ENCODE measurements at regions not wholly inside any gene's neighbourhood (a gene's known extent, or its start where the extent isn't known, plus 50 kb on each side); places are given as distances from the start of the nearest gene placed in this dataset.

GRCh38 chr20:39144757-39145156 lies 182.6 kb downstream of the DHX35 start:
- no peak for DNase-seq (ENCODE audit: low read depth)

DNA sequence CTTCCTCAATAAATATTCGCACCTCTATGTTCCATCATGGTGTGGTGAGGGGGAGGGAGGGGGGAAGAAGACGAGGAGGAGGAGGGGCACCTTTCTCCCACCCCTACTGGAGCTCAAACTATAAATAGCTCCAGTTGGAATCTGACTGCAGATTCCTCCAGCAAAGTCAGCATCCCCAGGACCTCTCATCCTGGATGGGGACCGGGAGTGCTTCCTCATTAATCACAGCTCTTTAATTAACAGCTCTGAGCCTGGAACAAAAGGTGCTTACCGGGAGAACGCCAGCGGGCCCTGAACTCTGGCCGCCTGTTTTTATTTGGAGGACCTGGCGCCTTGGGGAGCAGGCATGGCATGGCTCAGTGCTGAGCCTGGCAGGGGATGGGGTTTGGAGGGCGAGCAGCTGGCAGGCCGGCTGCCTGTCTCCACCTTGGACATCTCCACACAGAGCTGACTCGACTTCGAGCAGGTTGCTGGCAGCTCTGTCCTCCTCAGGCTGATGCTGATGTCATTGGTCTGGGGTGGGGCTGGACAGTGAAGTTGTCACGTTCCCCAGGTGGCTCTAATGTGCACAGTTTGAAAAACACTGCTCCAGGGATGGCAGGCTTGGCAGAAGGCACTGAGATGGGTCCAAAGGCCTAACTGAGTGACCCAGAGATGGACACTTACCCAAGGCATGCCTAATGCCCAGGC lies 180.4 kb downstream of the DHX35 start:
- no peak for DNase-seq (ENCODE audit: low read depth)

- DNase-seq (ENCODE audit: low read depth) = no peak
Observed at GRCh38 chr20:39137299-39137698, 175.2 kb downstream of the DHX35 start.

DNA sequence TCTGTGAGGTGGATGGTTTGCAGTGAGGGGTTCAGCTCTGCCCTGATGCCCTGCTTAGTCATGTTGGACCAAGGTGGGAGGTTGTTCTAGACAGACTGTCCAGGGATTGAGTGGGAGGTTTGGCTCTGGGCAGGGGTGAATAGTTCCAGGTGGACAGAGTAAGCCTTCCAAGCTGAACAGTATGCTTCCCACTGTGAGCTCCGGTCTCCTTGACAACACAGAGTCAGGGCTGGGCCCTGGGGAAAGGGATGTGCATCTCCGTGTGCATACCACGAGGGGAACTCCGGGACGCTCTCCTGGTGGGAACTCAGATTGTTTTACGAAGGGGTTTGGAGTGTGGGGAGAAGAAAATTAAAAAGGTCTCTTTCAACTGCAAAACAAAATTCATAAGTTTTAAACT lies 174.7 kb downstream of the DHX35 start:
- DNase-seq (ENCODE audit: low read depth) = no peak

GRCh38 chr20:39135885-39136544 lies 173.9 kb downstream of the DHX35 start:
- DNase-seq (ENCODE audit: low read depth) = no peak

DNA sequence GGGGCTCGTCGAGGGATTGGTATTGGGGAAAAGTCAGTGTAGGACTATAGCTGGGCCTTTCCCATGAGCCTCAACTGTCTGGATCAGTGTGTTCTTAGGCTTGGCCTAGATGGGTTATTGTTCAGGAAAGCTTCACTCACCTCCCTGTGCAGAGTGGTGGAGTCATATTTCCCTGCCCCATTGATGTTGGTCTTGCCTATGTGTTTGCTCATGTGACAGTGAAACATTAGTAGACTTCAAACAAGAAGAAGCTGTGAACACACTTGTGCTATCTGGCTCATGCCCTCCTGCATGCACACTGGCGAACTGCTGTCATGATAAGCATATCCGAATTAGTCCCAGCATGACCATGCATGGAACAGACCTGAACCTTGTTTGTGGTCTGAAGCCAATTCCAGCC lies 171.1 kb downstream of the DHX35 start:
- DNase-seq (ENCODE audit: low read depth) = no peak

- no peak for DNase-seq (ENCODE audit: low read depth)
Observed at GRCh38 chr20:39132511-39132910, 170.4 kb downstream of the DHX35 start.

DNA sequence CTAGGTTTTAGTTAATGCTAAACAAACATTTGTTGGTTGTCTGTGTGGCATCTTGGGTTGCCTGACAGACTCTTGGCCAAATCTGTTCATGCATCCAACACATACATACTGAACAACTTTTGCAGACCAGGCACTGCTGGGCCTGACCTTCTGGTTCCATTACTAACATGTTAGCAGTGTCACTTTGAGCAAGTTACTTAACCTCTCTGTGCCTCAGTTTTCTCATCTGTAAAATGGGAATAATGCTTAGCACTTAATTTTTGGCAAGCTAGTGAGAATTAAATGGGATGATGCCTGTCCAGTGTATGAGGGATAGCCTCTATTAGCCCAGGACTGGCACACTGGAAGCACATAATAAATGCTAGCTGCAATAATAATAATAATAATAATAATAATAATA lies 169.9 kb downstream of the DHX35 start:
- no peak for DNase-seq (ENCODE audit: low read depth)

GRCh38 chr20:39130627-39131026 lies 168.5 kb downstream of the DHX35 start:
- DNase-seq (ENCODE audit: low read depth) = no peak

DNA sequence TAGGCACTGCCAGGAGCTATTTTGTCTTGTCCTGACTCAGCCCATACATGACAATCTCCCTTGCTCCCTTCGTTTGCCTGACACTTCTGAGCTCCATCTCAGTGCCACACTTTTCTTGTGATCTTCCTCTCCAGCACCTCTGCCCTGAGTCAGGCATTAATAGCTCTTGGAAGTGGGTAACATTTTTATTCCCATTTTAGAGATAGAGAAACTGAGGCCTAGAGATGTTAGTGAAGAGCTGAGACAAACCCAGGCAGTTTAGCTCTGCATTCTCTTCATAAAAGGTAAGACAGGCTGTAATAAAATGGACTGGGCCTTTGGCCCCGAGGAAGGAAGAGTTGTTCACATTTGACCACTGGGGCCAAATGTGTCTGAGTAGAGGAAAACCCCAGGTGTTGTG lies 167.4 kb downstream of the DHX35 start:
- no peak for DNase-seq (ENCODE audit: low read depth)

DNA sequence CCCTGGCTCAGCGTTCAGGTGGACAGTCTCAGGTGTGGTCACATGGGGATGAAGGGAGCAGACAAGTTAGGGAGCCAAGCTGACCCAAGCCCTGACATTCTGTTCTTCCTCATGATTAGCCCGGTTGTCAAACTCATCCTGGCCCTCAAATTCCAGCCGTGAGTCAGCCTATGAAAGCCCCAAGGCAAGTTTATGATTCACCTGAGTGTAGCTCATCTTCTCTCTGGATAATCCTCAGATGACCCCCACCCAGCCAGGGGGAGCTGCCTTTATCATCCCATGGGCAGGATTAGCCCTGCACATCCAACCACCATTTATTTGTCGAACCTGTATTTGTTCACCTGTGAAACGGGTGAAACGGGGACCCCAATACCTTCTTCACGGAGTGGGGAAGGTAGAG lies 161.9 kb downstream of the DHX35 start:
- DNase-seq (ENCODE audit: low read depth) = no peak

DNA sequence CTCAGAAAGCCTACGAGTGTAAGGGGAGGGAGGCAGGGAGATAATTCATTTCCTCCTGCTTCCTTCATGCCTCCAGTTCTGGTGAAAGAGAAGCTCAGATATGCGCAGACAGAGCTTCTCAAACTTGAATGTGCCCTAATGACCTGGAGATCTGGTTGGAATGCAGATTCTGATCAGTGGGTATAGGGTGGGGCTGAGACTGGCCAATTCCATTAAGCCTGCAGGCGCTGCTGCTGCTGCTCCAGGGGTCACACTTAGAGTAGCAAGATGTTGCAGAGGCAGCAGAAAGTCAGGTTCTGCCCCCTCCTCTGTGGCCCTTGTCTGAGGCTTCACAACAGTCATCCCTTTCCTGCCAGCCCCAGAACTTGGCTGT lies 161.0 kb downstream of the DHX35 start:
- DNase-seq (ENCODE audit: low read depth) = no peak

- no peak for DNase-seq (ENCODE audit: low read depth)
Observed at GRCh38 chr20:39117491-39117890, 155.3 kb downstream of the DHX35 start.

GRCh38 chr20:39116020-39116419 lies 153.9 kb downstream of the DHX35 start:
- DNase-seq (ENCODE audit: low read depth) = no peak

GRCh38 chr20:39112178-39112743 lies 150.1 kb downstream of the DHX35 start:
- DNase-seq (ENCODE audit: low read depth) = no peak

DNA sequence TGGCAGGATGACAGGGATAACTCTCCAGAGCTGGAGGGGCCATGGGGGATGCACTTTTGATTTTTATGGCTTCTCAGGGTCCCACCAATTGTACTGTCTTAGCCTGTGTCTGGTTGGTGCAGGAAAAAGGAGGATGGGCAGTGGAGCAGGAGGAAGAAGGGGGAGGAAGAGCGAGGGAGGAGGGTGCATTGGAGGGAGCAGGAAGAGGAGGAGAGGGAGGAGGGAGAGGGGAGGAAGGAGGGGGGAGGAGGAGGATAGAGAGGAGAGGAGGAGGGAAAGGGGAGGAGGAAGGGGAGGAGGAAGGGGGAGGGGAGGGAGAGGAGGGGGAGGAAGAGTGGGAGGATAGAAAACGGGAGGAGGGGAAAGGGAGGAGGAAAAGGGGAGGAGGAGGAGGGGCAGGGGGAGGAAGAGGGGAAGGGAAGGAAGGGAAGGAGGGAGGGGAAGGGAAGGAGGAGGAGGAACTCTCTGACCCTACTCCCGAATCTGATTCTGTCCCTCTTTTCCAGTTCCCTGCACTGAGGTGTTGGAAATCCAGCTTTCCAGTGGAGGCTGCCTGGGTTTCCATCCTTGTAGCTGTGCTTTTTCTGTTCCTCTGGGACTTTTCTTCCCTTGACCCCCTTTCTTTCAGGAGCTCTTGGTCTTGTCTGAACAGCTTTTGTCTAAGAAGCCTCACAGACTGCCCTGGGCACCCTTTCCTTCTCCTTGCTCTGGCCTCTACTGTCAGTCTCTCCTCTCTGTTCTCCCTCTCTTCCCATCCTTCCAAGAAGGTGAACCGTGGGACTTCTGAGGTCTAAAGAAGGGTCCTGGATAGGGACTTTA lies 149.4 kb downstream of the DHX35 start:
- DNase-seq (ENCODE audit: low read depth) = no peak

- no peak for DNase-seq (ENCODE audit: low read depth)
Observed at GRCh38 chr20:39110819-39111136, 148.6 kb downstream of the DHX35 start.

DNA sequence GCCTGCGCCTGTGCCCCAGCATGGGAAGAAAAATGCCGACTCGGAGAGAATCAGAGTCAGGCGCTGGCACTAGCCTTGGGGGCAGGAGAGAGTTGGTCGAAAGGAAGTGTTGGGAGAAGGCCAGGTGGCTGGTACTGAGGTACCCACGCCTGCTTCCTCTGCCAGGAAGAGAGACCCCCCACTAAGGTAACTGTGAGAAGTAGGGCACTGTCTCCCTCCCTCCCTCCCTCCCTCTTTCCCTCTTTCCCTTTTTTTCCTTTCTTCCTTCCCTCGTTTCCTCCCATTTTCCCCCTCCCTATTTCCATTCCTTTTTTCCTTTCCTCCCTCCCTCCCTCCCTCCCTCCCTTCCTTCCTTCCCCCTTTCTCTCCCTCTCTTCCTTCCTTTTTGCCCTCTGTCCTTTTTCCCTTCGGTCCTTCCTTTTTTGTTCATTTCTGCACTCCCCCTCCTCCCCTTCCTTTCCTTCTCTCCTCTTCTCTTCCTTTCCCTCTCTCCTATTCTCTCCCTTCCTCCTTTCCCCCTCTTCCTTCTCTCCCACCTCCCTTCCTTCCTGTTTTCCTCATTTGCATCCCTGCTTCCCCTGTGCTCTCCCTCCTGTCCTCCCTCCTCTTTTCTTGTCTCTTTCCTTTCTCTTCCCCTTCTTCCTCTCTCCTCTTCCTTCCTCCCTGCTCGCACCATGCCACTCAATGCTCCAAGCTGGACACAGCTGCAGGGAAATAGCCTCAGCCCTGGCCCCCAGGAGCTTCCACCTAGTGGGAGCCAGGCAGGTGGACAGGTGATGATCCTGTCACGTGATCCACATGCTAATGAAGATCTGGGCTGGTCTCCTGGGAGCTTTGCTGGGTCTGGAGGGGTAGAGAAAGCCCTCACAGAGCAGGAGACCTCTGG lies 148.0 kb downstream of the DHX35 start:
- no peak for DNase-seq (ENCODE audit: low read depth)

DNA sequence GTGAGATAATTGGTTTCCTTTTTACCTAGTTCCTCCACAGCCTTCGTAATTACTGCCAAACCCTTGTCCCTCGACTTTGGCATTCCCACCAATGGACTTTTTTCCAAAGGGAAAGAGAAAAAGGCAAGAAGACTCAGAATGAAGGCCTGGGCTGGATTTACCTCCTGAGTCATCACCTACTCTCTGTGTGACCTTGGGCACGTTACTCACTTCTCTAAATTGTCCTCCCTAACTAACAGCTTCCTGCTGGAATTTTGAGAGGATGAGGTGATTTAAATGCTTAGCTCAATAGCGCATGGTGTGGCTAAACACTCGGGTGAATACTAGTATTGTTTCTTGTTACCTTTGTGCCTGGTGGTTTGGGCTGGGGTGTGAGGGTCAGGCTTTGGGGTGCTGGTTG lies 146.6 kb downstream of the DHX35 start:
- DNase-seq (ENCODE audit: low read depth) = no peak

DNA sequence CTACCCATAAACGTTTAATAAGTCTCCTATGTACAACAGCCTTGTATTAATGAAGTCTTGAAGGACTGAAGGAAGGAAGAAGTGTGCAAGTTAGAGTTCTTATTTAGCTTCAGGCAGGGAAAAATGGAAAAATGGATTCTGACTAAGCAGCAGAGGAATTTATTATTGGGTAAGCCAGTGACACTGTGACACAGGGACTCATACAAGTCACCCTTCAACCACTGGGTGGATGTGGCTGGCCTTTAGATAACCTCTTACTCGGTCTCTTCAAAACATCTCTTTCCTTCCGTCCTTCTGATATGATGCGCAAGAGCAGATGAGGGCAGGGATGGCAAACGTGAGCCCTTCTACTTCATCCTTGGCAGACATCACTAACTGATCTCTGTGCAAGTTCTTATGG lies 145.6 kb downstream of the DHX35 start:
- no peak for DNase-seq (ENCODE audit: low read depth)

GRCh38 chr20:39106791-39107190 lies 144.6 kb downstream of the DHX35 start:
- no peak for DNase-seq (ENCODE audit: low read depth)

- no peak for DNase-seq (ENCODE audit: low read depth)
Observed at GRCh38 chr20:39105551-39105950, 143.4 kb downstream of the DHX35 start.

All from stimulated activated CD4-positive, alpha-beta T cell treated with anti-CD3 and anti-CD28 coated beads, Interleukin-2, amount 100 ng/mL, for 4 hours (primary cell).